GM23248 (cell line): ENCODE measurements at regions not wholly inside any gene's neighbourhood (a gene's known extent, or its start where the extent isn't known, plus 50 kb on each side); places are given as distances from the start of the nearest gene placed in this dataset.
"Not testable (repeated sequence)": the region's sequence is repeated elsewhere in the genome, so short reads cannot be mapped to it uniquely, and the experiment has no call there.

ENCODE experiments used
- DNase-seq: peaks from one replicate; pipeline ENCODE4 v3.0.0-alpha.2; 2015
- H2AFZ ChIP-seq: fragments of 200-600 bp; sonication (generic); 2 replicates; pipeline ENCODE4 v1.6.1; 2016; ENCODE audit warnings: antibody characterized with exemption
- H3F3A ChIP-seq: fragments of 200-600 bp; sonication (generic); 2 replicates; pipeline ENCODE4 v1.6.1; 2016; ENCODE audit warnings: mild to moderate bottlenecking, antibody characterized with exemption, mixed run types; ENCODE audit not compliant: insufficient read depth
- H3K27ac ChIP-seq: fragments of 200-600 bp; sonication (generic); 2 replicates; pipeline ENCODE4 v1.5.1; 2016; ENCODE audit warnings: mild to moderate bottlenecking
- H3K27me3 ChIP-seq: fragments of 200-600 bp; sonication (generic); replicated peaks from 2 replicates; pipeline ENCODE4 v1.6.1; 2016; ENCODE audit warnings: mild to moderate bottlenecking; ENCODE audit not compliant: insufficient read depth
- H3K36me3 ChIP-seq: fragments of 200-600 bp; sonication (generic); 2 replicates; pipeline ENCODE4 v1.6.1; 2016; ENCODE audit warnings: low read depth, mild to moderate bottlenecking
- H3K4me1 ChIP-seq: fragments of 200-600 bp; sonication (generic); 2 replicates; pipeline ENCODE4 v1.6.1; 2016; ENCODE audit warnings: mild to moderate bottlenecking; ENCODE audit not compliant: insufficient read depth
- H3K4me2 ChIP-seq: fragments of 200-600 bp; sonication (generic); one replicate; pipeline ENCODE4 v1.6.1; 2016; ENCODE audit warnings: mild to moderate bottlenecking; ENCODE audit not compliant: unreplicated experiment
- H3K4me3 ChIP-seq: fragments of 200-600 bp; sonication (generic); 2 replicates; pipeline ENCODE4 v1.5.1; 2016; ENCODE audit warnings: mild to moderate bottlenecking
- H3K79me2 ChIP-seq: fragments of 200-600 bp; sonication (generic); 2 replicates; pipeline ENCODE4 v1.6.1; 2016; ENCODE audit warnings: mild to moderate bottlenecking; ENCODE audit not compliant: insufficient read depth
- H3K9ac ChIP-seq: fragments of 200-600 bp; sonication (generic); 2 replicates; pipeline ENCODE4 v1.6.1; 2016; ENCODE audit warnings: mild to moderate bottlenecking
- H3K9me2 ChIP-seq: fragments of 200-600 bp; sonication (generic); 2 replicates; pipeline ENCODE4 v1.6.1; 2016; ENCODE audit warnings: mixed run types, mild to moderate bottlenecking, moderate library complexity; ENCODE audit not compliant: insufficient read depth
- H3K9me3 ChIP-seq: fragments of 200-600 bp; sonication (generic); one replicate; pipeline ENCODE4 v1.6.1; 2017; ENCODE audit warnings: low read depth
- H4K20me1 ChIP-seq: fragments of 200-600 bp; sonication (generic); 2 replicates; pipeline ENCODE4 v1.6.0; 2016; ENCODE audit not compliant: insufficient read depth
- EZH2 ChIP-seq: fragments of 200-600 bp; sonication (generic); IDR thresholded peaks from 2 replicates; pipeline ENCODE4 v1.6.1; 2018; ENCODE audit warnings: antibody characterized with exemption, mild to moderate bottlenecking; ENCODE audit not compliant: insufficient read depth, poor library complexity, severe bottlenecking
- EZH2phosphoT487 ChIP-seq: fragments of 200-600 bp; sonication (generic); IDR thresholded peaks from 2 replicates; pipeline ENCODE4 v1.6.1; 2018; ENCODE audit warnings: antibody characterized with exemption, moderate library complexity, mild to moderate bottlenecking, low read depth; ENCODE audit not compliant: insufficient read depth
- WGBS, 2 experiments: methylation state at CpG; one replicate each; pipeline ENCODE4 v1.1.6; 2015 to 2017; ENCODE audit warnings: low lambda C conversion rate in 2 of 2, low coverage in 1 of 2; ENCODE audit errors: missing lambda C conversion rate in 2 of 2; 5-methylcytosine and 5-hydroxymethylcytosine counted together
- in situ Hi-C: fragments of 300-500 bp; cut with MboI; formaldehyde crosslinking; loops from 2 replicates; pipeline ENCODE4 v1.15.0; 2020

- not testable (repeated sequence) for H3K27ac ChIP-seq, H3K4me1 ChIP-seq, H3K9me3 ChIP-seq
Observed at GRCh38 chr5:44756097-44756496, 52.6 kb upstream of the MRPS30 start.

GRCh38 chr5:44747396-44747795, 61.4 kb upstream of the MRPS30 start:
- no peak for DNase-seq
- H2AFZ ChIP-seq, result no peak overlapping the region
- no peaks in the 10 kb centered on the region for H3K79me2 ChIP-seq
- TF ChIP-seq EZH2phosphoT487, result no peak
- no peak for TF ChIP-seq EZH2
- in situ Hi-C loops, result no loop called here
- H3K4me2 ChIP-seq, result no peak overlapping the region
- no peak overlapping the region for H3K4me3 ChIP-seq
- H4K20me1 ChIP-seq, result no peaks in the 10 kb centered on the region
- no peak overlapping the region for H3K9ac ChIP-seq
- no peaks in the 10 kb centered on the region for H3F3A ChIP-seq
- H3K27me3 ChIP-seq, result no peaks in the 10 kb centered on the region
- no peaks in the 10 kb centered on the region for H3K4me1 ChIP-seq
- no peaks in the 10 kb centered on the region for H3K36me3 ChIP-seq
- H3K9me3 ChIP-seq, result no peaks in the 10 kb centered on the region
- no peaks in the 10 kb centered on the region for H3K9me2 ChIP-seq
- 2 to 10% methylated on average over 1 of the region's 1 CpG for WGBS, 2 experiments
- H3K27ac ChIP-seq, result no peak overlapping the region

More at GRCh38 chr5:44756097-44756496, 52.6 kb upstream of the MRPS30 start:
- H2AFZ ChIP-seq, H3K36me3 ChIP-seq, H3K4me2 ChIP-seq, H3K79me2 ChIP-seq, H3F3A ChIP-seq, H3K9me2 ChIP-seq, H4K20me1 ChIP-seq, DNase-seq, H3K9ac ChIP-seq, H3K27me3 ChIP-seq, H3K4me3 ChIP-seq: not testable (repeated sequence)
- in situ Hi-C loops, result loop anchor here (25.0 kb wide), 1 partner anchor 1019 kb away; no protein-coding TSS in a partner anchor
- WGBS, 2 experiments, result 51 to 56% methylated on average over 11 of the region's 11 CpGs

GRCh38 chr5:44740660-44741059, 68.1 kb upstream of the MRPS30 start:
- Histone ChIP-seq H3K27ac (no peak overlapping the region), H4K20me1 (no peaks in the 10 kb centered on the region), H3K4me3 (no peak overlapping the region), H3F3A (no peaks in the 10 kb centered on the region), H3K4me2 (no peak overlapping the region), H3K79me2 (no peaks in the 10 kb centered on the region), H3K27me3 (no peaks in the 10 kb centered on the region), H3K4me1 (no peaks in the 10 kb centered on the region), H2AFZ (no peak overlapping the region), H3K9me2 (no peaks in the 10 kb centered on the region), H3K36me3 (no peaks in the 10 kb centered on the region), H3K9ac (no peak overlapping the region), H3K9me3 (no peaks in the 10 kb centered on the region)
- TF ChIP-seq EZH2phosphoT487 (no peak), EZH2 (no peak)
- in situ Hi-C loops, result no loop called here
- DNase-seq, result no peak

GRCh38 chr5:44729536-44729935, 79.2 kb upstream of the MRPS30 start:
- no peak overlapping the region for H3K9ac ChIP-seq
- H3K79me2 ChIP-seq, result no peaks in the 10 kb centered on the region
- no peak for DNase-seq
- H3K9me2 ChIP-seq, result no peaks in the 10 kb centered on the region
- in situ Hi-C loops, result no loop called here
- no peaks in the 10 kb centered on the region for H3K9me3 ChIP-seq
- no peak overlapping the region for H3K4me2 ChIP-seq
- H3K4me3 ChIP-seq, result no peak overlapping the region
- H2AFZ ChIP-seq, result no peak overlapping the region
- H3K4me1 ChIP-seq, result no peaks in the 10 kb centered on the region
- H3F3A ChIP-seq, result no peaks in the 10 kb centered on the region
- no peaks in the 10 kb centered on the region for H4K20me1 ChIP-seq
- 66 to 72% methylated on average over 1 of the region's 1 CpG for WGBS, 2 experiments
- H3K27ac ChIP-seq, result no peak overlapping the region
- TF ChIP-seq EZH2phosphoT487 (no peak), EZH2 (no peak)
- no peaks in the 10 kb centered on the region for H3K36me3 ChIP-seq
- H3K27me3 ChIP-seq, result no peaks in the 10 kb centered on the region; the same call in 1 of the 2 replicates

- Histone ChIP-seq H3K9me3 (no peaks in the 10 kb centered on the region), H3K9ac (no peak overlapping the region), H3K4me2 (no peak overlapping the region), H4K20me1 (no peaks in the 10 kb centered on the region), H3K27me3 (no peaks in the 10 kb centered on the region; the same call in 1 of the 2 replicates), H3K4me1 (no peaks in the 10 kb centered on the region), H2AFZ (no peak overlapping the region), H3K27ac (no peak overlapping the region), H3K79me2 (no peaks in the 10 kb centered on the region), H3K4me3 (no peak overlapping the region), H3F3A (no peaks in the 10 kb centered on the region), H3K36me3 (no peaks in the 10 kb centered on the region), H3K9me2 (no peaks in the 10 kb centered on the region)
- 27 to 36% methylated on average over 1 of the region's 1 CpG for WGBS, 2 experiments
- in situ Hi-C loops, result no loop called here
- no peak for DNase-seq
- TF ChIP-seq EZH2phosphoT487 (no peak), EZH2 (no peak)
Observed at GRCh38 chr5:44727100-44727499, 81.6 kb upstream of the MRPS30 start.
